IPS-18a (cell line): ENCODE measurements at regions not wholly inside any gene's neighbourhood (a gene's known extent, or its start where the extent isn't known, plus 50 kb on each side); places are given as distances from the start of the nearest gene placed in this dataset.

Source experiments
- H3K27ac ChIP-seq: one replicate; pipeline ENCODE4 v1.5.1; 2013; ENCODE audit warnings: low read length
- H3K27me3 ChIP-seq: one replicate; pipeline ENCODE4 v1.6.1; 2013; ENCODE audit warnings: mild to moderate bottlenecking, low read length; ENCODE audit not compliant: control insufficient read depth, insufficient read depth
- H3K36me3 ChIP-seq: one replicate; pipeline ENCODE4 v1.6.1; 2013; ENCODE audit warnings: low read depth, low read length; ENCODE audit not compliant: control insufficient read depth
- H3K4me1 ChIP-seq: one replicate; pipeline ENCODE4 v1.6.1; 2013; ENCODE audit warnings: low read depth, low read length; ENCODE audit not compliant: control insufficient read depth
- H3K4me3 ChIP-seq: one replicate; pipeline ENCODE4 v1.5.1; 2013; ENCODE audit warnings: low read length
- H3K9ac ChIP-seq: one replicate; pipeline ENCODE4 v1.6.1; 2013; ENCODE audit warnings: mild to moderate bottlenecking, low read length, moderate library complexity
- H3K9me3 ChIP-seq: one replicate; pipeline ENCODE4 v1.6.1; 2013; ENCODE audit warnings: low read depth, low read length; ENCODE audit not compliant: control insufficient read depth

DNA sequence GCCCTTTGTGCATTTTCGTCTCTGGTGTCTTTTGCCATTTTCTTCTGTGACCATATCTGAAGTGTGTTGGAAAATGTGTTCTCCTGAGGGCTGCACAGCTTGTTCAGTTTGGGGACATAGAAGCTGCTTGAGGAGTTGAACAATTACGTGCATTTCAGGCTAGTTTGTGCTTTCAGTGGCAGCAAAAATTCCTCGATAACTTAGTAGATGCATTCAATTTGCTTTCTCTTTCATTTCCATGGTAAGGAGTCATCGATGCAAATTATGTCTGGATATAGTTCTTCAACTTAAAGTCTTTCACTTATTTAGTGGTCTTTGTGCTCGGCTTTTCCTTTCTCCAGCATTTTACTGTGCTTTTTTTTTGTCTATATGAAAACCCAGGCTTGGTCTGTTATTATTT lies 441.5 kb downstream of the PLA2G4A start:
- Histone ChIP-seq H3K9ac (no peak overlapping the region), H3K4me3 (no peak overlapping the region), H3K27ac (no peak overlapping the region)

DNA sequence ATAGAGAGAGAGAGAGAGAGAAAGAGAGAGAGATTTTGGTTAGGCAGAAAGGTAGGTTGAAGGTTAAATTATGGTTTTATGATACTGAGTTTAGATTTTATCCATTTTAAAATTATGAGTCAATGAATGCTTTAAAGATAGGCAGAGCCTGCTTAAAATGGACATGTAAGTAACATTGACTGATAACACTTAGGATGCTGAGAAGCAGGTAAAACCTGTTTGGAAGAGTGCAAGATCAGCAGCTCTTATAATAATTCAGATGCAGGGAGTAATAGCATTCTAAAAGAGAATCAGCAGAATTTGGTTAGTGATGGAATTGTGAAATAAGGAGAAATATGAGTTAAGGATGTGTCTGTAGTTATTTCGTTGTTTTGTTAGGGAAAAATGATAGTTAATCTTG lies 446.6 kb downstream of the PLA2G4A start:
- H3K4me3 ChIP-seq: no peak overlapping the region
- no peaks in the 10 kb centered on the region for H3K4me1 ChIP-seq
- no peak overlapping the region for H3K27ac ChIP-seq
- H3K9ac ChIP-seq: no peak overlapping the region
- no peaks in the 10 kb centered on the region for H3K9me3 ChIP-seq
- no peaks in the 10 kb centered on the region for H3K27me3 ChIP-seq
- no peaks in the 10 kb centered on the region for H3K36me3 ChIP-seq

More for the DNA sequence above, 441.5 kb downstream of the PLA2G4A start:
- Histone ChIP-seq H3K4me1 (no peaks in the 10 kb centered on the region), H3K36me3 (no peaks in the 10 kb centered on the region), H3K27me3 (no peaks in the 10 kb centered on the region), H3K9me3 (no peaks in the 10 kb centered on the region)

DNA sequence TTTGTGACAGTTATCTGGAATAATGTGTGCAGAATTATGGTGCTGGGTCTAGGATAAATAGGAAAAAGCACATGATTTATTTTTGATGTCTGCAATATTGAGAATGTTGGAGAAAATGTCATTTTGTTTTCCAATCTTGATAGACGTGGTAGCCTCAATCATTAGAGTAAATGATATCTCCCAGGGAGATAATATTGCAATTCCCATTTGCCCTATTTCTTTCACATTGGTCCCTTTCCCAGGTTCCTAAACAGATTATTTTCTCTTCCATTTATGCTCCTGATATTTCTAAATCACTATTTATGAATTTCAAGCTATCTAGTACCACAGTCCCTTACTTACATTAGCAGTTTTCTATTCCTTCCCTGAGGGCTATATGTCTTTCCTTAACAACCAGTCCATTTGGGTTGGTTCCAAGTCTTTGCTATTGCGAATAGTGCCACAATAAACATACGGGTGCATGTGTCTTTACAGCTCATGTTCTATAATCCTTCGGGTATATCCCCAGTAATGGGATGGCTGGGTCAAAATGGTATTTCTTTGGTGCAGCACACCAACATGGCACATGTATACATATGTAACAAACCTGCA lies 447.3 kb downstream of the PLA2G4A start:
- H3K27ac ChIP-seq: no peak overlapping the region
- H3K27me3 ChIP-seq: no peaks in the 10 kb centered on the region
- H3K9me3 ChIP-seq: no peaks in the 10 kb centered on the region
- no peak overlapping the region for H3K4me3 ChIP-seq
- no peaks in the 10 kb centered on the region for H3K36me3 ChIP-seq
- no peaks in the 10 kb centered on the region for H3K4me1 ChIP-seq
- H3K9ac ChIP-seq: no peak overlapping the region

DNA sequence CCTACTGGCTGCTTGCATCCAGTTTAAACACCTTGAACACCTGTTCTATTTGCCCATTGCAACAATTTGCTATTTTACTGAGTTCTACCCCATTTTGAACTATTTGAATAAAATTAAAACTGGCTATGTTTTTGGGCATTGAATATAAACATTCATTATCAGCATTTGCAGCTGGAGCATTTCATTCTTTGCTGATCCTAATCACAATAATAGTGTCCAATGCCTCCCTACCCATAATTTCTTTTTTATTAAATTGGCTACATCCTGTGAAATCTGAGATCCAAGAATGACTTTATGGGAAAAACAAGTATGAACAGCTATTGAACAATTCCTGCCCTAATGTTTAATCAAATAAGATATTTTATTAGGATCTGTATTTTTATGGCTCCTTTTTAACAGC lies 447.9 kb downstream of the PLA2G4A start:
- Histone ChIP-seq H3K4me1 (no peaks in the 10 kb centered on the region), H3K36me3 (no peaks in the 10 kb centered on the region), H3K27me3 (no peaks in the 10 kb centered on the region), H3K9ac (no peak overlapping the region), H3K9me3 (no peaks in the 10 kb centered on the region), H3K27ac (no peak overlapping the region), H3K4me3 (no peak overlapping the region)

DNA sequence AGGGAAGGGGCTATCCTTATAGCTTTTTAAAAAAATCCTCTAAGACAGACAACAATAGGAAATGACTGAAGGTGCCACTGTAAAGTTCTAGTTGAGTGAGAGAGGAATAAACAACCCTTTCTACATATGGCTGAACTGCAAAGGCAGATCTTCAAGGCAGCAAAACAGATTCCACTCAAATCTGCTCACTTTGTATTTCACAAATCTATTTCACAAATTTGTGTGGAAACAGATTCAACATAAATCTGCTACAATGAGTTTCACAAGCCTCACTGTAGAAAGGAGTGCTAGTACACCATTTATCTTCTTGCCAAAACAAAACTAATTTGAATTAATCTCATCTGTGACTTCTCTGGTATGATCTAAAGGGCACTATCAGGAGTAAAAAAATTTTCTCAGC lies 451.3 kb downstream of the PLA2G4A start:
- no peaks in the 10 kb centered on the region for H3K4me1 ChIP-seq
- no peaks in the 10 kb centered on the region for H3K27me3 ChIP-seq
- no peak overlapping the region for H3K9ac ChIP-seq

DNA sequence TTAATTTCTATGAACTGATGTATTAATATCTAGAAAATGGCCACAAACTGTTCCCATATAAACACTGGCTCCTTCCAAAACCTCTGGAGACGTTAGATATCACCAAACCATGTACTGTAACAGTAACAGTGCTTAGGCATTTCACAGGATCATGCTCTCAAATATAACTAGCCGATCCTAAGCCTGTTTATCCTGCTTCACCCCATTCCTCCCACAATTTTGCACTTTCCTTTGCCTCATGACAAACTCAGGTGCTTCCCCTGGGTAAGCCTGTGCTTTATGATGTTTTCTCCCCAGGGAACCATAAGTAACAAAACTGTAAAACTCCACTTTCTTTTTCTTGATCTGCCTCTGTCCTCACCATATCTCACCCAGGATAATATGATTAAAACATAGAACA lies 452.3 kb downstream of the PLA2G4A start:
- H3K9ac ChIP-seq: no peak overlapping the region
- no peaks in the 10 kb centered on the region for H3K9me3 ChIP-seq
- H3K27me3 ChIP-seq: no peaks in the 10 kb centered on the region
- no peak overlapping the region for H3K4me3 ChIP-seq
- H3K27ac ChIP-seq: no peak overlapping the region
- H3K4me1 ChIP-seq: no peaks in the 10 kb centered on the region
- no peaks in the 10 kb centered on the region for H3K36me3 ChIP-seq

More for the DNA sequence above, 451.3 kb downstream of the PLA2G4A start:
- Histone ChIP-seq H3K9me3 (no peaks in the 10 kb centered on the region), H3K4me3 (no peak overlapping the region), H3K27ac (no peak overlapping the region), H3K36me3 (no peaks in the 10 kb centered on the region)

DNA sequence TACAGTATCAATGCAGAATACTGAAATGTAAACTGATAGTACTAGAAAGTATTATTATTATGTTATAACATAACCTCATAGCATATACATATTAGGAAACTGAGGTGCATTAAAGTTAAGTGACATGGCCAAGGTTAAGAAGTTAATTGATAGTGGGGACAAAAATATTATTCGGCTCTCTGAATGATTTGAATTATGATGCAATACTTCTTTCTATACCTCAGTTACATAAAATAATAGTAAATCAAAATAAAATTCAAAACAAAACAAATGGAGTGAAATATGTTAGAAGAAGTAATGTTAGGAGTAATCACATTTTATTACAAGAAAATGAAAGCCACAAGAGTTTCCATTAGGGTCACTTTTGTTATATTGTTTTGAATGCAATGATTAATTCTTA lies 455.2 kb downstream of the PLA2G4A start:
- H3K4me1 ChIP-seq: no peaks in the 10 kb centered on the region
- H3K27me3 ChIP-seq: no peaks in the 10 kb centered on the region
- H3K9ac ChIP-seq: no peak overlapping the region

DNA sequence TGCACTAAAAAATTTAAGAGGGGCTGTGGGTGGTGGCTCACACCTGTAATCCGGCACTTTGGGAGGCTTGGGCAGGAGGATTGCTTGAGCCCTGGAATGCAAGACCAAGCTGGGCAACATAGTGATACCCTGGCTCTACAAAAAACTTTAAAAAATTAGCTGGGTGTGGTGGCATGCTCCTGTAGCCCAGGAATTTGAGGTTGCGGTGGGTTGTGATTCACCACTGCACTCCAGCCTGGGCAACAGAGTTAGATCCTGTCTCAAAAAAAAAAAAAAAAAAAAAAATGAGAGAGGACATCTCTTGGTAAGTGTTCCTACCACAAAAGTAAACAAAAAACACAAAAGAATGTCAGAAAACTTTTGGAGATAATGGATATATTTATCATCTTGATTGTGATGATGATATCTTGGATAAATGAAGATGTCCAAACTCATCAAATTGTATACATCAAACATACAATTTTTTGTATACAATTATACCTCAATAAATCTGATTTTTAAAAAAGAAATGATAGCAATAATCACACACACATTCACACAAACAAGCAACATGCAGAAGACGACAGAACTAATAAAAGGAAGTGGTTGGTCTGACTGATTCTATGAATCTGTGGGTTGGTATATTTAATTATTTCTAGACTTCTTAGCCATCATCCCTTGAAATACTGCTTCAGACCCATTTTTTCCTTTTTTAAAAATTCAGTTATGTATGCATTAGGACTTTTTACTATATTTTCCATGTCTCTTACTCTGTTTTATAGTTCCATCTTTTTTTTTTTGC lies 465.9 kb downstream of the PLA2G4A start:
- Histone ChIP-seq H3K36me3 (no peaks in the 10 kb centered on the region), H3K27me3 (no peaks in the 10 kb centered on the region), H3K4me3 (no peak overlapping the region), H3K27ac (no peak overlapping the region), H3K4me1 (no peaks in the 10 kb centered on the region), H3K9ac (no peak overlapping the region), H3K9me3 (no peaks in the 10 kb centered on the region)

More for the DNA sequence above, 455.2 kb downstream of the PLA2G4A start:
- H3K36me3 ChIP-seq: no peaks in the 10 kb centered on the region
- no peak overlapping the region for H3K27ac ChIP-seq
- no peaks in the 10 kb centered on the region for H3K9me3 ChIP-seq
- no peak overlapping the region for H3K4me3 ChIP-seq

DNA sequence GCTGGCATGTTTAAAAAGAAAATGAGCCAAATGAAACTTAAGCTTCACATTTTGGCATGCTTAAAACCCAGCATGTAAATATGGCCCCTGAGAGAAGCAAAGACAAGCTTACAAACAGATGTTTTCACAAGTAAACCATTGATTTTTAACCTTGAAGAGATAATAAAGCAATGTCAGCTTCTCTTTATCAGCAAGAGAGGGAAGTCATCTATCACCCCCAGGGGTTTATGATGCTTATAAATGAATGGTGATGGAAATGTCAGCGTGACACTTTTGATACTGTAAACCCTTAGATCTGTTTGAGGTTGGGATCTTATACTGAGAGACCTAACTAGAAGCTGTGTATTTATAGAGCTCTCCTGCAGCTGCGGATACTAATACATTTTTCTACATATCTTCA lies 471.3 kb downstream of the PLA2G4A start:
- Histone ChIP-seq H3K36me3 (no peaks in the 10 kb centered on the region), H3K9me3 (no peaks in the 10 kb centered on the region), H3K9ac (no peak overlapping the region), H3K27ac (no peak overlapping the region), H3K4me1 (no peaks in the 10 kb centered on the region), H3K4me3 (no peak overlapping the region), H3K27me3 (no peaks in the 10 kb centered on the region)

DNA sequence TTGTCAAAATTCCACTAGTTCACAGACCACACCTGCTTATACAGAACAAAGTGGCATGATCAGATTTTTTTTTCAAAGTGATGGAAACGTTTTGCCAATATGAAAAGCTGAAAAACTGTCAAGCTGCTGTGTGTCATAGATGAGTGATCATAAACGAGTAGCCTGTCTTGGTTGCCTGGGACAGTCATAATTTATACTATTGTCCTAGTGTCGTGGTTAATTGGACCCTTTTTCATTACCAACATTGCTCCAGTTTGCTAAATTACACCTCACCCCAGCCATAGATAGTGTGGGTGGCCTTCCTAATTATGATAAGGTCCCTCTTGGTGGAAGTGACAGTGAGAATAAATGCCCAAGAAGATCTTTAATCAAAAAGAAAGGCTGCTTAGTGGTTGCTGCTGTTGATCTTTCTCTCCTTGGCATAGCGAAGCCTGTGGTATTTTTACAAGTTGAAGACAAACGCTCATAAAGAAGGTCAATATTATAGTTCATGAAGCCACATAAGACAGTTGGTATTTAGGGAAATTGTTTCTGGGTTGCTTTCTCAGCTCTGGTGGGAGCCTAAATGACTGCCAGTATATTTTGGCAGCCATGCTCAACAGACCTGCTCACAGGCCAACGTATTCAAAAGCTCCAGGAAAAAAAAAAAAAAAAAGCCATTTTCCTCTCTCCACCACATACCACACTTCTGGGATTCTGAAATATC lies 478.1 kb downstream of the PLA2G4A start:
- H3K9ac ChIP-seq: no peak overlapping the region
- H3K4me3 ChIP-seq: no peak overlapping the region
- no peaks in the 10 kb centered on the region for H3K27me3 ChIP-seq
- no peak overlapping the region for H3K27ac ChIP-seq
- no peaks in the 10 kb centered on the region for H3K9me3 ChIP-seq
- no peaks in the 10 kb centered on the region for H3K4me1 ChIP-seq
- H3K36me3 ChIP-seq: no peaks in the 10 kb centered on the region

DNA sequence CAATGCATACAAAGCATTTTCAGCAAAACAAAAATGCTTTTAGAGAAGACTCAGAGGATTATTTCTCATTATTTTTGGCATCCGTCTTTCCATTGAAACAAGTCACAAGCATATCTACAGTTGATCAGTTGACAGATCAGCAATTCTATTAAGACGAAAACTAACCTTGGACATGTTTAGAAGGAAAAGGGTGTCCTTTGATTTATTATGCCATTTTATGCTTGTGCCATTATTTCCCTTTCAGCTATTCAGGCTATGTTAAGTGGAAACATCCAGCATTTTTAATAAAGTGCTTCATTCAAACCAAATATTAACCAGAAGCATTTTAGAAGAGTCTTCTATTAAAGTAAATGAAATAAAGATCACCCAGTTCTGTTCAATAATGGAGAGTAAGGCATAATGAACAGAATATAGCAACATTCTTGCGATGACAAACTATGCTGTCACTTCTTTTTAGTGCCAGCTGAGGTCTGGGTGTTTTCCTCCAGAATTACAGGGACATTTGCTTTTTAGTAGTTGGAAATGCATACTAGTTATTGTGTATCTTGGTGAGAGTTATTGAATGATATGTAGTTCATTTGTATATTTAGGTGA lies 481.4 kb downstream of the PLA2G4A start:
- no peaks in the 10 kb centered on the region for H3K4me1 ChIP-seq
- no peaks in the 10 kb centered on the region for H3K27me3 ChIP-seq
- no peaks in the 10 kb centered on the region for H3K36me3 ChIP-seq
- no peak overlapping the region for H3K9ac ChIP-seq
- H3K9me3 ChIP-seq: no peaks in the 10 kb centered on the region
- no peak overlapping the region for H3K27ac ChIP-seq
- no peak overlapping the region for H3K4me3 ChIP-seq
